NCI-H226 (cell line): ENCODE measurements at regions not wholly inside any gene's neighbourhood (a gene's known extent, or its start where the extent isn't known, plus 50 kb on each side); places are given as distances from the start of the nearest gene placed in this dataset.

Experiments used
- DNase-seq: peaks from one replicate; pipeline ENCODE4 v3.0.0-alpha.2; 2015

DNA sequence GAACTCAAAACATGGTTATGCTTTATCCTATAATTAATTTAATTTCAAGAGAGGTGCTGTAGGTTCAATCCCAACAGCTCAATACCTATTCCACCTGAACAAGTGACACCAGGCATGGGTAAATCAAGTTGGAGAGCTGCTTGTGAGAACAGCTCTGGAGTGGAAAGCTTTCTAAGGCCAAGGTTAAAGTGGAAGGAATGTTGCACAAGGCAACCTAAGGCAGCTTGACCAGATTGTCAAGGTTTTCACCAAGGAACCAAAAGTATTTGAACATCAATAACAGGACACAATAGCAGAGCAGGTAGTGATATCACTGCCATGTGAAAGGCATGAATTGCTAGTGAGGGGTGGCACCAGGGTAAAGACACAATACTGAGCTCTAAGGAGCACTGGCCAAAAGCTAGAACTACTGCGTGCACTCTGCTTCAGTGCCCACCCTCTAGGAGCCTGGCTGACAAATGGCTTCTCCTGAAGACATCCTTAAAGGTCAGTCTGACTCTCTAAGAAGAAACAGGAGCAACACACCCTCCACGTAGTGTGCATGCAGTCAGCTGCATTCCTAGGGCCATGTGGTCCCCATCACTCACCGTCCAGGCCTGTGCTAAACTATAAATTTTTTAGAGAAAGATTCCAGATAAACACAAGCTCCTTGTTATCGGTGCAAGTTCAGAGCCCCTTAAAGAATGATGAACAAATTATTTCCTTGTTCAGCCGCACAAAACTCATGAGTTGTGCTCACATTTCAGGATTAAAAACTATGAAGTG lies 677.7 kb upstream of the KLF4 start:
- DNase-seq, result no peak

DNA sequence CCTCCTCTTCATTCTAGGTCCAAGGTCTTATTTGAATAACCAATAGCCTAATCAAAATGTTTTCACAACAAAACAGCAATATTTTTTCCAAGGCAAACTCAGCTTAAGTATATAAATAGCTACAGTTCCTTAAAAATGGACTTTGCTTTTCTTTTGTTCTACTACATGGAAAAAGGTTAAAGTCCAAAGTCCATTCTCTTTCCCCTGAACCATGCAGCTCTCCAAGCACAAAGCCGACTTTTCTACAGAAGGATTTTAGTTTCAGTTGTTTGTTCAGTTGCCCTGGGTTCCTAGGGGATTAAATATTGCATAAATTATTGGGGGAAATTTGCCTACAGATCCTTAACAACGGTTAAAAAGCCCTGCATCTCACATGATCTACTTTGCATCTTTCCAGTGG lies 677.0 kb upstream of the KLF4 start:
- DNase-seq, result no peak

DNA sequence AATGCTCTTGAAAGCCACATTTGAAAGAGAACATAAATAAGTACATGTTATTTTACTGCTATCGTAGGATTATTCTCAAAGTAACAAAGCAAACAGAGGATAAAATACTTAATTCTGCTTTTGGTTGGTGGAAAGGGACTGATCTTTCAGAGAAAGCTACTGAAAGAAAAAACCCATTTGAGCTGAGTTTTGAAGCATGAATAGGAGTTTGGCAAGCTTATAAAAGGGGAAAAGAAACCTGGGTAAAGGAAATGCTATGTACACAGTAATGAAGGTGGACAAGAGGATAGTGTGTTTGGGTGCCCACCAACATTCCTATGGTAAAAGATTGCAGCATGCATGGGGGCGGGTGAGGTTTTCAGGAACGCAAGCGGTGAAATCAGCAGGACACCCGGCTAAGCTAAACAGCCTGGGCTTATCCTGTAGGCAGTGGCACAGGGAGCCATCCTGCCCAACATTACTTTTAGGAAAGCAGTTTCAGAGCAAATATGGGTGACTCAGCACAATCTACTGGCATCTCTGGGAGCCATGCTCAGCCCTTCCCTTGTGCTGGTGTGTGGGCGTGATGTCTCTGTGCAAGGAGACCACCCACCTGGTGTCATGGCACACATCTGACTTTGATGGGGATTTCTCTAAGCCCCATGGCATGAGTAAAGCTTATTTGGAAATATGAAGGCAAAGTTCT lies 673.9 kb upstream of the KLF4 start:
- peak; percentile 45 for DNase-seq

DNA sequence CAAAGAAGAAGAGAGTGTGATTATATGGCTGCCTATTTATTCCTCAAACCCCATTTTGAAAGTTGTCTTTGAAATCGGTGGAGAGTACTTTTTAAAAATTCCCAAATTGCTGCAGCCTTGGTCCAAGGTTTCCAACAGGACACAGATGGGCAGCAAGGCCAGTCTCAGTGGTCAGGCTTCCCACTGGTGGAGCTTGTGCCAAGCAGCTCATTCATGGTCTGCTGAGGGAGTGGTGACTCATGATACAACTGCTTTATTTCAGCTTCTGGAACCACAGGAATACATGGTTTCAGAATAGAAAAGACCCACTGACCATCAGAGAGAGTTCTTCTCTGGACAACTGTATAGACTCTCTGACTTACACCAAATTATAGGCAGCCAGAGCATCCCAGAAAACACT lies 673.1 kb upstream of the KLF4 start:
- DNase-seq, result peak; percentile 76

DNA sequence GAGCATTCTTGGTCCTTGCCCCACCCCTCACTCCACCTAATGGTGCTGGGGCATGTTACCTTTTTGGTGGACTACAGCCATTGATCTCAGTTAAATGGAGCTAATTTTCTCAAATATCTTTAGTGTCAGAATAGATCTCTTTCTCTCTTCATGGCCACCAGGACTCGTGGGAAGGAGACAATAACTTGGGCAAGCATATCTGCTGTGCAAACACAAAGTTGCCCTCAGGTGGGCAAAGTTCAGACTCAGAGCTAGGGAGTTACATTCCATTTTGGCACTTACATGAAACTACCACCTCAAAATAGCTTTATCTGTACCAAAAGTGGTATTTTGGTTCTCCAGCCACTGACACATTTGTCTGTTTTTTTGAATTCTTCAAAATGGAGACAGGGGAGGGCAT lies 671.9 kb upstream of the KLF4 start:
- DNase-seq, result no peak

DNA sequence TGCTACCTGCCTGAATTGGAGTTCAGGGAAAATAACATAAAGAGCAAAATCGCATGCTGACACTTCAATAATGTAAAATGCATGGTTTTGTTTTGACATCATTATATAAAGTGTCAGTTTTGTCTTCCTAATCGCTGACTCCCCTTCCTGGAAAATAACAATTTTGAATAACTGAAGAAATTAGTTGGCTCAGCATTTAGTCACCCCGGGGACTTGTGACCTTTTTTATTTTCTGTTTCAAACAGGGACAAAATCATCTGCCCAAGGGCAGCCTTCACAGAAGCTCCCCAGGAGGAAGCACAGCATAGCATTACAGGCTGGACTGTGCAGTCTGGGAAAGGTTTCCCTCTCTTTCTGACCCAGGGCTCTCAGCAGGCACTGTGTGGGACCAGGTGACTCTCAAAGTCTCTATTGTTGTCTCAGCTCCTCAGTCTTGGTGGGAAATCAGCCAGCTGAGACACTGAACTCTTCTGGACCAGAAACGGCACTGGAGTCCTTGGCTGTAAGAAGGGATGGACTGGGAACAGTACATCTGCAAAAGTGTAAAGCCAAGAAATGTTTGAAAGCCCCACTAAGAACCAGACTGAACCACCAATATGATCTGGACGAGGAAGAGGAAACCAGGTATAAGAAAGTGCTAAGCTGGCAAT lies 671.3 kb upstream of the KLF4 start:
- DNase-seq, result no peak

DNA sequence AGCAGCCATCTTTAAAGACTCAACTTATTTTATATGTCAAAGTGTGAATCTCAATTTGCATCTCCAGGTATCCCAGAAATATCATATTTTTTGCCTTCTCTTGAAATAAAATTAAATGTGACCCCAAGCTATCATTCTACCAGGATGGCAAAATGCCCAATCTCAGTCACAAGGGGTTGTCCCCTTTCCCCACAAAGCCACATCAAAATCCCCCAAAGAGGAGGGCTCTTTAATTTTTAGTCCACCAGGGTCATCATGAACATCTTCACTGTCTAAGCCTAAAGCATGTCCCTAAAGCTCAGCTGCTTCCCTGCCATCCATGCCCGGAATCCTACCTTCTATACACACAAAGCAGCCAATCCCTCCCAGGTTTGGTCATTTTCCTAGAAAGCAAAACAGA lies 670.5 kb upstream of the KLF4 start:
- no peak for DNase-seq

DNA sequence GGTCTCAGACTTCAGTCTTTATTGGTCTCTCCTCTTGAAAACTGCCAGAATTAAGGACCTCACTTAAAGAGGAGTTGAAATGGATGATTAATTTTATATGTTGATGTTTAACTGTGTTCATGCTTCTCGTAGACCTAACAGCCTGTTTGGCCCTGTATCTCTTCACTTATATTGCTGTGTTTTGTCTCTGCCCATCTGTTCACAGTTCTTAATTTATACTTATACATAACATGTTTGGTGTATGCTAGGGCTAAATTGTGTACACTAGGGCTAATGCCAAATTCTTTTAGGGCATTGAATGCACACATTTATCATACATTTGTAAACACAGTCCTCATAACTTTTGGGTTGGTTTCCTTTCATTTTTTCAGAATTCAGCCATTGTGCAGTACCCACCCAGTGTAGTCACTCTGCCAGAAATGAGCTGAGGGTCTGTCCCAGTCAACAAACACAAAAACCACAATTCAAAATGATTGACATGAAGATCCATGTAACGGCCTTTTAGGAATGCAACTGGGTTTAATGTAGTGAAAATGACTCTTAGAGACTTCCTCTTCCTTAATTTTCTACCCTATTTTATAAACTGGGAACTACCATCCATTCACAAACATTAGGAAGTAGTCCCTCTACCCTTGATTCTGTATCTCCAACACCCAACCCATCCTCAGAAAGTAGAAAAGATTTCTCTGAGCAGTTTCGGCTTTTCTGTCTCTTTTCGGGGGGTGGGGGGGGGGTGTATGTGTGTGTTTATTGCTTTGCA lies 668.8 kb upstream of the KLF4 start:
- DNase-seq, result no peak

DNA sequence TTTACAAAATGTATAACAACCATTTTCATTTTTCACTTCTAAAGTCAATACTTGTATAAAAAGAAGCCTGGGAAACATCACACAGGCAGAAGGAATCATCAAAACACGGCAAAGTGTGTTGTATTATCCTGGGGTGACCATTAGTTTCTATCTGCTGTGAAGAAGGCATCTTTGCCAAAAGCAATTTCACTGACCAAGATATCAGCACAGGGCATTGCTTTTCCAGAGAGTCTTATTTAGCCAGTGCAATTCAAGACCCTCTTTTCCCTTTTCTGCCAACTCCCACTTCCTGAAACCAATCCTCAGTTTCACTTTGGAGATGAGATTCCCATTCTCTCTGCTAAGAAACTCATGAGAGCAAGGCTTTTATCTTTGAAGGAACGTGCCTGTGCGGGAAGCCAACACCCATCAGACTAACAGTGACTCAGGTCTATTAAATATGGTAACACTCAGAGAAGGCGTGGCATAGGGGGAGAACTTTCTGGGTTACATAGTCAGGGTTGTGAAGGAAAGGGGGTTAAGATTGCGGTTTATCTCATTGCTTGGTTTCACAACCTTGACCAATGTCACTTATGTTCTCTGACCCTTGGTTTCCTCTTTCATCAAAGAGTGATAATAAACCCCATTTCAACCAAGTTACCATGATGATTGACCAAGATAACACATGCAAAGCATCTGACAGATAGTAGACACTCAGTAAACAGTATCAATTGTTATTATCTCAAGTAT lies 666.9 kb upstream of the KLF4 start:
- DNase-seq, result peak; percentile 53

DNA sequence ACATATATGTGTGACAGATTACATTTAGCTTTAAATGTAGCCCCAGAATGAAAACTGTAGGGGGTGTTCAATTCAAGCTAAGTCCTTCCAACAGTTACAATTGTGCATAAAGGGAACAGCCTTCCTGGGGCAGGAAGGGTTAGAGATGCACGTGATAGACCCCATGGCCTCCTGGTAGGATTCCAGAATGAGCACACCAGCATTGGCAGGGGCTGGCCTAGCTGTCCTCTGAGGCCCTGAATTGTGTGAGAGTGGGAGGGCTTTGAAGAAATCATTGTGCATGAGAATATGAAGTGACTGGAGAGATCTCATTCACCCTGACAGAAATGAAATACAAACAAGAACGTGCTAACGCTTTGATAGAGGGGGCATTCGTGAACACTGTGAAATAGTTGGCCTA lies 663.8 kb upstream of the KLF4 start:
- DNase-seq, result no peak

DNA sequence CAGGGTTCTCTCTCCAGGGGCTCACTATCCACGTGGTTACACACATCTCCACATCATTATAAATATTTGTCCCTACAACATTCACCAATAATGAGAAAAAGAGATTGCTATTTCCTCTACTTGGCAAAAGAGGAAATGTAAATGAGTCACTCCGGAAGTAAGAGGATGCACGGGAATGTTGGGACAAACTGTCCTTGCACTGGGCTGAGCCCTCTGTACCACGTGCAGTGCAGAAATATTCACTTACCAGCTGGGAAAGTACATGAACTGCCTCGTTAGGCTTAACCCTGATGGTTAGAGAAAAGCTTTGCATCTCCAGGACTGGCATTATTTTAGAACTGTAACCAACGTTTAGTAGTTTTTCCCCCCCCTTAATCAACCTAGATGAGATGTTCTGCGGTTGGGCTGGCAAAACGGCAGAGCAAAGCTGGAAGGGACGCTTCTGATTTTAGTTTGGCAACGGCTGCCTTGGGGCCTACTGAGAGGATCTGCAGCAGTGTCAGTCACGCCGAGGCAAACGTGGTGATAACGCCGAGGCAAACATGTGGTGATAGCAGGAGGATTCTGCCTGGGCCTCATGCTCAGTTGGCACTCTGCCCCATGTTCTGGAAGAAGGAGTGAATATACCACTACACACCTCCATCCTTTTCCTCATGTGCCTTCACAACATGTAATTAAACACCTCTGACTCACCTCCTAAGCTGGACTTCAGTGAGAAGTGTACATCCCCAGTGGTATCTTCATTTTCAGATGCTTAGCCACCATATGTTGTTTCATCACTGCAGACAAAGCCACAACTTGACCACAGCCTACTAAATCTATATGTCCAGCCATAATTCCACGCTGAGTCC lies 661.4 kb upstream of the KLF4 start:
- DNase-seq, result peak; percentile 47

DNA sequence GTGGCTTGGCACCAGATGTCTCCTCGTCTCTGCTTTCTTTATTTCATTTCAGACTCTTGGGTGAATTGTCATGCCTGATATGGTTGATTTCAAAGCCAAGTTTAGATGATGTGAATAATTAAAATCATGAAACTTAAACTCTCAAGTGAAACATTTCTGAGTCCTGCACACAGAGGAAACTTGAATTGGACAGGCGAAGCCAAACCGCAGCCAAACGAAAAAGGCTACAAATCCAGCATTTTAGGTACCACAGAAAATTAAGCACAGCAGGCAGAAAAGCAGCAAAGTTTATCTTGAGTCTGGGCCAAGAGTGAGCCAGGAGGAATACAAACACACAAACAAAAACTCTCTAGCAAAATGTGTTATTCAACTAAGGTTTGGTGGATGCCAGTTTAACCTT lies 659.8 kb upstream of the KLF4 start:
- no peak for DNase-seq

DNA sequence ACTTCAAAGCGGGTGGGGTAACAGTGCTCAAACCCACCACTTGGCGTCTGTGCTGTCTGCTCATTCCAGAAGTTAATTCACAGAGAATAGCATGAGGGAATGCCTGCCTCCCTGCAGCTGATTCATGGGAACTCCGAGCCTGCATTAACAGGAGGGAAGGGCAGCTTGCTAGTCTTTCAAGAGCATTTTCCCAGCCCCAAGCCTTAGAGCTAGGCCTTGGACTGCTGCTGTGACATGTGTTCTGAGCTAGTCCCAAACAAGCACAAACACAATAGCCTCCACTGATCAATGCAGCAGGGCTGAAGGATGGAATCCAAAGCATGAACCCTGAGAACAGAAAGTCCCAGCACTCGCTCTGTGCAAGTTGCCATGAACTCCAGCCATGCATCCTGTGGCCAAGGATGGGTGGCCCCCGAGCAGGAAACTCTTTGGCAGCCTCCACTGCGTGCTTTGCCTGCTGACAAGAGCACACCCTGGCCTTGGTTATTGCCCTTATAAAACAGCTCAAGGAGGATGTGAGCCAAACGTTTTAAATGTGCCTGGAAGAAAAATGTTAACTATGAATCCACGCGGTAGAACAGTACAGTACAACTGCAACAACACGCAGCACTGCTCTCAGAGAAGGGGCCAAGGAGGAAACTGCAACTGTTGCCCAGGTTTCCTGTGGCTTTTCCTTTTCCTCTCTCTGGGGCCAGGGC lies 653.1 kb upstream of the KLF4 start:
- DNase-seq, result no peak

DNA sequence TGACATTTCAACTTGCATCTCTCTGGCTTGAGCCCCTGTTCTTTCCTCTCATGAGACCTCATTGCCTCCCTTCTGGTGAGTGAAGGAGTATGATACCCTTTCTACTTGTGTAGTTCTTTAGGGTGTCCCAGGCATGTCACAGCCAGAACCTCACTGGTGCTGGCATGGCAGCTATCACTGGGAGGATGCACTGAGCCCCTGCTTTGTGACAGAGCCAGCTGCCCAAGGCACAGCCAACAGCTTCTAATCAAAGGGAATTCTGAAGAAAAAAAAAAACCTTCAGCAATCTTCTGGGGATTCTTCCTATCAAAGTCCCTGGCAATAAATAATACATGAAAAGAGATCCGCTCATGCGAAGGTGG lies 652.6 kb upstream of the KLF4 start:
- DNase-seq, result no peak

DNA sequence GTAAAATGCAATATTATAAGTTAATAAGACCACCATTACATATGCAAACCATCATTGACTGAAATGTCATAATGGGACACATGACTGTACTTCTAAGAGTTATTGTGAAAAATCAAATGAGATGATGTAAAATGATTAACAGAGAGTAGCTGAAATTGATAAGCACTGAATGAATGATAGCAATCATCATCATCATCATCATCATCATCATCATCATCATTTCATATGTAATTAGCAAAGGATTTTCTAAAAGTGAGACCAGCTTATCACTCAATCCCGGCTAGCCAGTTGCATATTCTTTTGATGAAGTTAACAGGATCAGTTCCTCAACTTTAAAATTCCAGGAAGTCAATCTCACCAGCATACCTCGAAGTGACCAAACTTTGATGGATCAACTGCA lies 650.3 kb upstream of the KLF4 start:
- no peak for DNase-seq

DNA sequence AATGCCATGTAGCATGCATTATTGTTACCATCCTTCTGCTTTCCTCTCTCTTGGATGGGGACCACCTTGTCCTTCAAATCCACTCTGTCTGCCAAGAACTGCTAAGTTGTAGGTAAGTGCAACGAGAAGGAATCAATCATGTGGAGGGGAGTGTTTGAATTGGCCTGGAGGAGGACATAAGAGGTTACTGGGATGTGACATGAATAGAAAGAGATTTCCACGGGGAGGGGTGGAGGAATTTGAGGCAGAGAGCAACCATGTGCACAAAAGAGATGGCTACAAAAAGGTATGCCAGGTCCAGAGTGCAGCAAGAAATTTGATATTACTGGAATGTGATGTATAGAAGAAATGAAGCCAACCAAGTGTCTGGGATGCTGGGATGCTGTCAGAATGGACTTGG lies 648.9 kb upstream of the KLF4 start:
- no peak for DNase-seq

DNA sequence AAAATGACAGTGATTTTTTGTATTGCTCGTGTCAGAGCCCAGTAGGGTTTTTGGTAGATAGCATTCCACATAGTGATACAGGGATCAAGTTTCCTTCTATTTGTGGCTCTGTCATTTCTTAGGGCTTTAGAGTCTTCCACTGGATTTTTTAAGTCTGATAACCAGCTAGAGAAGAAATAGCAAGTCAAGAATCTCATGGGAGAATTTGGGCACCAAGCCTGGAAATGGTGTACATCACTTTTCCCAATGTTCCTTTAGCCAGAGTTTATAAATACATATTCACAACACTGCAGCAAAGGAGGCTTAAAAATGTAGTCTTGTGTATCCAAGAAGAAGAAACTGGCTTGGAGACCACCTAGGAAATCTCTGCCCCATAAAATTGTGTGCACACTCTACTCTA lies 647.1 kb upstream of the KLF4 start:
- no peak for DNase-seq

DNA sequence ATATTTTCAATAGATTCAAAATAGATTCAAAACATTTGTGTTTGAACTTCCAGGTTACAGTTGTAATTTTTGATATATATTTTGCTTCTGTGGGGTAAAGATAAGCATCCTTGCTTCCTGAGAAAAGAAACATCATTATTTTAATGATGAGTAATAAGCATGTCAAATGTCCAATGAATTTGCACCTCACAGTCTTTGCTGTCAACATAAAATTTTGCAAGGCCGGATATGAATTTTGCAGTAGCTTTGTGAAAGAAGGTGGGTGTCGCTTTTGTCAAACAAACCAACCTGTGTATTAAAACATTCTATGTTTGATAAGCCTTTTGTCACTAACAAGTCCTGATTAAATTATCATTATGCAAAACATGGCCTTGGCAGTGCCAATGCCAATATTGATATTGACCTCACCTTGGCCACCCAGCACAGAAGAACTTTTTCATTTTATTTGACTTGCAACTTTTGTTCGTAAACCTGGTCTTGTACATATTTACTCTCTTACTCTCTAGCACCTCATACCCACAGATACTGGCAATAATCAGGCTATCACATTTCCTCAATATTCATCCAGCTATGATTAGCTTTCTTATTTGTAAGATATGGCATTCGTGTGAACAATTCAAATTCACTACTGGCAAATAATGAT lies 645.0 kb upstream of the KLF4 start:
- DNase-seq, result no peak

DNA sequence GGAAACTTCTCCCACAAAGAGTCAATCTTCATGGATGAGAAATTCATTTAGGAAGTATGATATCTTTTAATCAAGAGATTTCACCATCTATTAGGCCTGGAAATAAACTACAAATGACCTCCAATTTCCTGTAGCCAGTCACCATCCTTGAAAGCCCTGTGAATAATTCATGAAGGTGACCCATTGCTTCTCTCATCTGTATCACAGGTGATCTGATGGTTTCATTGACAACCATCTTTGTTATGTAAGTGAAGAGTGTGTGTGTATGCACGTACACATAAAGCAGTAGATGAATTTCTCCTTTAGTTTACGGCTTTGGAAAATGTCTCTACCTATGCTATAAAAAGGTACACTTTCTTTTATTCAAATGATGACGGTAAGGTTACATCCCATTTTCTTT lies 644.1 kb upstream of the KLF4 start:
- no peak for DNase-seq

DNA sequence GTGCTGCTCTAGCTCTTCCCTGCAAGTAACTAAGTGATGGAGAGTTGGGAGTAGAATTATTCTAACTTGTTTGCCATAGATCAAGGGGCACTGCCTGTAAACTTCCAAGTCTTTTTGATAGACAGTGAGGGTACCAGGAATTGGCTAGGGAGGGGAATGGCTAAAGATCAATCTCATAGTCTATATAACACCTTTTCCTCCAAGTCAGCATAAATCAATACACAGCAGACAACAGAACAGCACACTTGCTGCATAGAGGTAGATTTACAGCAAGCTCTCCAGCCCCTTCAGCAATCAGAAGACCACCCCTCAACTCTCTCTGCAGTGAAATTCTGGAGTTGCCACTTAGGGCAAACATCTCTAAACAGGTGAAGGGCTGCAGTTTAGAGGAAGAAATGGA lies 643.5 kb upstream of the KLF4 start:
- no peak for DNase-seq

DNA sequence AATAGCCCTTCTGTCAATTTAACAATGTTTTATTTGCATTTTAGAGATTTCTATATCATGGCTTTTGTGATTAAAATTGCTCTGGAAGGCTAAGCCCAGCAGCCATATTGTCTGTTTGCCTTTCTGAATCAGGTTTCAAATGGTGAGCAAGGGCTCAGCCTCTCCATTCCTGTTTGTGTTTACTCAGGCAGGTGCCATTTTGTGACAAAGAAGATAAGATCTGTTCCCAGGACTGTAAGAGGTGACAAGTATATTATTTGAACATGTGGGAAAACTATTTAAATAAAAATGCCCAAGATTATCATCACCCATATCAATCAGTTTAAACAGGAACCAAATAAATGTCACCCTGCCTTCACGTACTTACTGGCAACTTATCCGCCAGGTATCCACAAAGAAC lies 641.3 kb upstream of the KLF4 start:
- DNase-seq, result no peak
